SU-DHL-6 (cell line): ENCODE measurements at regions not wholly inside any gene's neighbourhood (a gene's known extent, or its start where the extent isn't known, plus 50 kb on each side); places are given as distances from the start of the nearest gene placed in this dataset.

ENCODE experiments used
- H2AFZ ChIP-seq: fragments of 200-600 bp; sonication (generic); 2 replicates; pipeline ENCODE4 v1.6.1; 2014; ENCODE audit warnings: low read depth, mild to moderate bottlenecking, moderate library complexity, mixed read lengths, antibody characterized with exemption, low read length; ENCODE audit not compliant: severe bottlenecking
- H3F3A ChIP-seq: fragments of 200-600 bp; shearing (Covaris generic); 2 replicates; pipeline ENCODE4 v1.6.0; 2016; ENCODE audit warnings: antibody characterized with exemption, mild to moderate bottlenecking; ENCODE audit not compliant: insufficient read depth
- H3K27ac ChIP-seq: fragments of 200-600 bp; sonication (generic); 2 replicates; pipeline ENCODE4 v1.5.1; 2016; ENCODE audit warnings: low read depth, mild to moderate bottlenecking, low read length, moderate library complexity, mixed read lengths
- H3K27me3 ChIP-seq: fragments of 200-600 bp; sonication (generic), shearing (Covaris generic); 2 replicates; pipeline ENCODE4 v1.6.0; 2014; ENCODE audit warnings: mild to moderate bottlenecking, low read length
- H3K36me3 ChIP-seq: fragments of 200-600 bp; sonication (generic); 2 replicates; pipeline ENCODE4 v1.6.1; 2014; ENCODE audit warnings: mild to moderate bottlenecking, low read length, mixed read lengths
- H3K4me2 ChIP-seq: fragments of 300-600, 200-600 bp; shearing (Covaris generic), sonication (generic); 2 replicates; pipeline ENCODE4 v1.6.0; 2014; ENCODE audit warnings: low read length, low read depth, mild to moderate bottlenecking; ENCODE audit not compliant: poor library complexity, severe bottlenecking
- H3K4me3 ChIP-seq: fragments of 200-600 bp; sonication (generic); 2 replicates; pipeline ENCODE4 v1.5.1; 2014; ENCODE audit warnings: antibody characterized with exemption, low read length, mild to moderate bottlenecking, mixed read lengths; ENCODE audit not compliant: insufficient read depth, poor library complexity, severe bottlenecking
- H3K79me2 ChIP-seq: fragments of 200-600 bp; sonication (generic); 2 replicates; pipeline ENCODE4 v1.6.1; 2014; ENCODE audit warnings: mild to moderate bottlenecking, low read length, moderate library complexity; ENCODE audit not compliant: insufficient read depth
- H3K9ac ChIP-seq: fragments of 200-600 bp; sonication (generic); 2 replicates; pipeline ENCODE4 v1.7.0; 2014; ENCODE audit warnings: mild to moderate bottlenecking, low read length
- H3K9me2 ChIP-seq: fragments of 200-600 bp; sonication (generic); replicated peaks from 2 replicates; pipeline ENCODE4 v1.6.1; 2014; ENCODE audit warnings: low read length; ENCODE audit not compliant: insufficient read depth
- H3K9me3 ChIP-seq: fragments of 200-600 bp; sonication (generic); 2 replicates; pipeline ENCODE4 v1.6.1; 2014; ENCODE audit warnings: low read length, mixed read lengths; ENCODE audit not compliant: insufficient read depth
- H4K20me1 ChIP-seq: fragments of 200-600 bp; sonication (generic); 2 replicates; pipeline ENCODE4 v1.6.1; 2014; ENCODE audit warnings: low read depth, mild to moderate bottlenecking, antibody characterized with exemption, low read length, moderate library complexity, mixed read lengths
- CTCF ChIP-seq: fragments of 200-600 bp; sonication (generic); IDR thresholded peaks from one replicate; pipeline ENCODE4 v1.5.1; 2017; ENCODE audit warnings: antibody characterized with exemption, mild to moderate bottlenecking, low read length, moderate library complexity; ENCODE audit not compliant: insufficient read depth, poor library complexity, severe bottlenecking
- EZH2phosphoT487 ChIP-seq: fragments of 200-600 bp; sonication (generic), shearing (Covaris generic); conservative IDR thresholded peaks from 2 replicates; pipeline ENCODE4 v1.6.1; 2018; ENCODE audit warnings: mild to moderate bottlenecking, antibody characterized with exemption, low read length, moderate library complexity, mixed read lengths

- H3K27ac ChIP-seq, result no peak overlapping the region
- no peak overlapping the region for H3K9ac ChIP-seq
Measured at GRCh38 chr4:123924536-123924935, 527.9 kb downstream of the SPRY1 start.

GRCh38 chr4:123929565-123929964 is 533.0 kb downstream of the SPRY1 start:
- Histone ChIP-seq H3K27ac (no peak overlapping the region), H3K9ac (no peak overlapping the region), H4K20me1 (no peaks in the 10 kb centered on the region), H3K4me3 (no peak overlapping the region), H2AFZ (no peak overlapping the region), H3K9me2 (no peaks in the 10 kb centered on the region), H3K79me2 (no peaks in the 10 kb centered on the region), H3F3A (no peaks in the 10 kb centered on the region), H3K36me3 (no peaks in the 10 kb centered on the region), H3K27me3 (no peaks in the 10 kb centered on the region), H3K9me3 (no peaks in the 10 kb centered on the region), H3K4me2 (no peak overlapping the region)
- TF ChIP-seq CTCF (no peak), EZH2phosphoT487 (no peak)

More at GRCh38 chr4:123924536-123924935, 527.9 kb downstream of the SPRY1 start:
- Histone ChIP-seq H3F3A (no peaks in the 10 kb centered on the region), H3K79me2 (no peaks in the 10 kb centered on the region), H2AFZ (no peak overlapping the region), H3K4me2 (no peak overlapping the region), H4K20me1 (no peaks in the 10 kb centered on the region), H3K4me3 (no peak overlapping the region), H3K27me3 (no peaks in the 10 kb centered on the region), H3K9me2 (no peaks in the 10 kb centered on the region), H3K36me3 (no peaks in the 10 kb centered on the region), H3K9me3 (no peaks in the 10 kb centered on the region)
- TF ChIP-seq CTCF (no peak), EZH2phosphoT487 (no peak)

- Histone ChIP-seq H3K9ac (no peak overlapping the region), H3K9me3 (no peaks in the 10 kb centered on the region), H3K4me3 (no peak overlapping the region), H3K79me2 (no peaks in the 10 kb centered on the region), H3K9me2 (no peaks in the 10 kb centered on the region), H3F3A (no peaks in the 10 kb centered on the region), H3K27ac (no peak overlapping the region), H2AFZ (no peak overlapping the region), H3K4me2 (no peak overlapping the region), H3K27me3 (no peaks in the 10 kb centered on the region), H4K20me1 (no peaks in the 10 kb centered on the region), H3K36me3 (no peaks in the 10 kb centered on the region)
- TF ChIP-seq EZH2phosphoT487 (no peak), CTCF (no peak)
Measured at GRCh38 chr4:123930996-123931395, 534.4 kb downstream of the SPRY1 start.

GRCh38 chr4:123934096-123934495 is 537.5 kb downstream of the SPRY1 start:
- Histone ChIP-seq H3K9me3 (no peaks in the 10 kb centered on the region), H3K4me3 (no peak overlapping the region), H3K79me2 (no peaks in the 10 kb centered on the region), H3K9ac (no peak overlapping the region), H3K4me2 (no peak overlapping the region), H2AFZ (no peak overlapping the region), H3K27me3 (no peaks in the 10 kb centered on the region), H3K9me2 (no peaks in the 10 kb centered on the region), H3F3A (no peaks in the 10 kb centered on the region), H3K36me3 (no peaks in the 10 kb centered on the region), H4K20me1 (no peaks in the 10 kb centered on the region), H3K27ac (no peak overlapping the region)
- TF ChIP-seq CTCF (no peak), EZH2phosphoT487 (no peak)
